ENCODE measurements at regions not wholly inside any gene's neighbourhood (a gene's known extent, or its start where the extent isn't known, plus 50 kb on each side); places are given as distances from the start of the nearest gene placed in this dataset.
"Not testable (repeated sequence)": the region's sequence is repeated elsewhere in the genome, so short reads cannot be mapped to it uniquely, and the experiment has no call there.

- in situ Hi-C loops (cut with HindIII; ENCODE audit: low pct_unique_long_range_greater_than_20kb, low sequenced_read_pairs), result no loop called here
- no peak for DNase-seq (ENCODE audit: low read depth in 1 of 2, low spot score in 1 of 2)
- no peak for TF ChIP-seq JUND (IDR thresholded peaks at IDR 0.05; ENCODE audit: low read depth)
These were observed 1214.6 kb downstream of the CDH8 start for GRCh38 chr16:60821661-60822060.

- TF ChIP-seq JUND (IDR thresholded peaks at IDR 0.05; ENCODE audit: low read depth), result no peak
- DNase-seq (ENCODE audit: low read depth in 1 of 2, low spot score in 1 of 2), result no peak
- in situ Hi-C loops (cut with HindIII; ENCODE audit: low pct_unique_long_range_greater_than_20kb, low sequenced_read_pairs), result no loop called here
These were observed 1215.9 kb downstream of the CDH8 start for GRCh38 chr16:60820361-60820760.

- no peak for DNase-seq (ENCODE audit: low read depth in 1 of 2, low spot score in 1 of 2)
- in situ Hi-C loops (cut with HindIII; ENCODE audit: low pct_unique_long_range_greater_than_20kb, low sequenced_read_pairs), result no loop called here
- TF ChIP-seq JUND (IDR thresholded peaks at IDR 0.05; ENCODE audit: low read depth), result no peak
These were observed 1217.8 kb downstream of the CDH8 start for GRCh38 chr16:60818465-60818864.

- no peak for DNase-seq (ENCODE audit: low read depth in 1 of 2, low spot score in 1 of 2)
- no peak for TF ChIP-seq JUND (IDR thresholded peaks at IDR 0.05; ENCODE audit: low read depth)
- in situ Hi-C loops (cut with HindIII; ENCODE audit: low pct_unique_long_range_greater_than_20kb, low sequenced_read_pairs), result no loop called here
These were observed 1219.8 kb downstream of the CDH8 start for GRCh38 chr16:60816461-60816860.

GRCh38 chr16:60815865-60816264 is 1220.4 kb downstream of the CDH8 start:
- in situ Hi-C loops (cut with HindIII; ENCODE audit: low pct_unique_long_range_greater_than_20kb, low sequenced_read_pairs), result no loop called here
- DNase-seq (ENCODE audit: low read depth in 1 of 2, low spot score in 1 of 2), result no peak
- no peak for TF ChIP-seq JUND (IDR thresholded peaks at IDR 0.05; ENCODE audit: low read depth)

GRCh38 chr16:60815033-60815432 is 1221.2 kb downstream of the CDH8 start:
- TF ChIP-seq JUND (IDR thresholded peaks at IDR 0.05; ENCODE audit: low read depth), result no peak
- DNase-seq (ENCODE audit: low read depth in 1 of 2, low spot score in 1 of 2), result no peak
- in situ Hi-C loops (cut with HindIII; ENCODE audit: low pct_unique_long_range_greater_than_20kb, low sequenced_read_pairs), result no loop called here

- no peak for TF ChIP-seq JUND (IDR thresholded peaks at IDR 0.05; ENCODE audit: low read depth)
- DNase-seq (ENCODE audit: low read depth in 1 of 2, low spot score in 1 of 2), result no peak
- in situ Hi-C loops (cut with HindIII; ENCODE audit: low pct_unique_long_range_greater_than_20kb, low sequenced_read_pairs), result no loop called here
These were observed 1224.6 kb downstream of the CDH8 start for GRCh38 chr16:60811657-60812056.

GRCh38 chr16:60811051-60811608 is 1225.1 kb downstream of the CDH8 start:
- in situ Hi-C loops (cut with HindIII; ENCODE audit: low pct_unique_long_range_greater_than_20kb, low sequenced_read_pairs), result no loop called here
- no peak for TF ChIP-seq JUND (IDR thresholded peaks at IDR 0.05; ENCODE audit: low read depth)
- DNase-seq (ENCODE audit: low read depth in 1 of 2, low spot score in 1 of 2), result no peak

- no peak for TF ChIP-seq JUND (IDR thresholded peaks at IDR 0.05; ENCODE audit: low read depth)
- no peak for DNase-seq (ENCODE audit: low read depth in 1 of 2, low spot score in 1 of 2)
- in situ Hi-C loops (cut with HindIII; ENCODE audit: low pct_unique_long_range_greater_than_20kb, low sequenced_read_pairs), result no loop called here
These were observed 1226.0 kb downstream of the CDH8 start for GRCh38 chr16:60810250-60810649.

GRCh38 chr16:60792437-60792836 is 1243.8 kb downstream of the CDH8 start:
- DNase-seq (ENCODE audit: low read depth in 1 of 2, low spot score in 1 of 2), result no peak

GRCh38 chr16:60788631-60789030 is 1247.6 kb downstream of the CDH8 start:
- in situ Hi-C loops (cut with HindIII; ENCODE audit: low pct_unique_long_range_greater_than_20kb, low sequenced_read_pairs), result no loop called here
- no peak for TF ChIP-seq JUND (IDR thresholded peaks at IDR 0.05; ENCODE audit: low read depth)
- DNase-seq (ENCODE audit: low read depth in 1 of 2, low spot score in 1 of 2), result no peak

More at GRCh38 chr16:60792437-60792836, 1243.8 kb downstream of the CDH8 start:
- in situ Hi-C loops (cut with HindIII; ENCODE audit: low pct_unique_long_range_greater_than_20kb, low sequenced_read_pairs), result no loop called here
- TF ChIP-seq JUND (IDR thresholded peaks at IDR 0.05; ENCODE audit: low read depth), result no peak

GRCh38 chr16:60776281-60776680 is 1260.0 kb downstream of the CDH8 start:
- in situ Hi-C loops (cut with HindIII; ENCODE audit: low pct_unique_long_range_greater_than_20kb, low sequenced_read_pairs), result no loop called here
- no peak for TF ChIP-seq JUND (IDR thresholded peaks at IDR 0.05; ENCODE audit: low read depth)
- DNase-seq (ENCODE audit: low read depth in 1 of 2, low spot score in 1 of 2), result no peak

- TF ChIP-seq JUND (IDR thresholded peaks at IDR 0.05; ENCODE audit: low read depth), result no peak
- in situ Hi-C loops (cut with HindIII; ENCODE audit: low pct_unique_long_range_greater_than_20kb, low sequenced_read_pairs), result no loop called here
- no peak for DNase-seq (ENCODE audit: low read depth in 1 of 2, low spot score in 1 of 2)
These were observed 1265.1 kb downstream of the CDH8 start for GRCh38 chr16:60771138-60771537.

GRCh38 chr16:60770384-60770783 is 1265.9 kb downstream of the CDH8 start:
- DNase-seq (ENCODE audit: low read depth in 1 of 2, low spot score in 1 of 2); in situ Hi-C loops (cut with HindIII; ENCODE audit: low pct_unique_long_range_greater_than_20kb, low sequenced_read_pairs): not testable (repeated sequence)
